ENCODE measurements at regions not wholly inside any gene's neighbourhood (a gene's known extent, or its start where the extent isn't known, plus 50 kb on each side); places are given as distances from the start of the nearest gene placed in this dataset.

GRCh38 chr15:93201940-93202339 lies 112.9 kb upstream of the RGMA start:
- DNase-seq (ENCODE audit: extremely low read depth in 1 of 11, low read depth in 9 of 11, low spot score in 4 of 11), result no peak

GRCh38 chr15:93200837-93201226 lies 111.8 kb upstream of the RGMA start:
- DNase-seq (ENCODE audit: extremely low read depth in 1 of 11, low read depth in 9 of 11, low spot score in 4 of 11), result no peak

GRCh38 chr15:93200081-93200836 lies 111.2 kb upstream of the RGMA start:
- no peak for DNase-seq (ENCODE audit: extremely low read depth in 1 of 11, low read depth in 9 of 11, low spot score in 4 of 11)

- DNase-seq (ENCODE audit: extremely low read depth in 1 of 11, low read depth in 9 of 11, low spot score in 4 of 11), result no peak
Measured at GRCh38 chr15:93196135-93196670, 107.2 kb upstream of the RGMA start.

- DNase-seq (ENCODE audit: extremely low read depth in 1 of 11, low read depth in 9 of 11, low spot score in 4 of 11), result no peak
Measured at GRCh38 chr15:93195109-93195508, 106.1 kb upstream of the RGMA start.

GRCh38 chr15:93190238-93190637 lies 101.2 kb upstream of the RGMA start:
- no peak for DNase-seq (ENCODE audit: extremely low read depth in 1 of 11, low read depth in 9 of 11, low spot score in 4 of 11)

- DNase-seq (ENCODE audit: extremely low read depth in 1 of 11, low read depth in 9 of 11, low spot score in 4 of 11), result no peak
Measured at GRCh38 chr15:93189561-93189960, 100.5 kb upstream of the RGMA start.

GRCh38 chr15:93188236-93188635 lies 99.2 kb upstream of the RGMA start:
- no peak for DNase-seq (ENCODE audit: extremely low read depth in 1 of 11, low read depth in 9 of 11, low spot score in 4 of 11)

GRCh38 chr15:93185796-93186195 lies 96.8 kb upstream of the RGMA start:
- DNase-seq (ENCODE audit: extremely low read depth in 1 of 11, low read depth in 9 of 11, low spot score in 4 of 11), result no peak

- DNase-seq (ENCODE audit: extremely low read depth in 1 of 11, low read depth in 9 of 11, low spot score in 4 of 11), result no peak
Measured at GRCh38 chr15:93182703-93183205, 93.7 kb upstream of the RGMA start.

GRCh38 chr15:93180656-93181055 lies 91.6 kb upstream of the RGMA start:
- peak in 5 of 11 donors; percentile 16 to 34 (median 23) for DNase-seq (ENCODE audit: extremely low read depth in 1 of 11, low read depth in 9 of 11, low spot score in 4 of 11)

GRCh38 chr15:93180128-93180527 lies 91.1 kb upstream of the RGMA start:
- DNase-seq (ENCODE audit: extremely low read depth in 1 of 11, low read depth in 9 of 11, low spot score in 4 of 11), result no peak

GRCh38 chr15:93179700-93180102 lies 90.7 kb upstream of the RGMA start:
- DNase-seq (ENCODE audit: extremely low read depth in 1 of 11, low read depth in 9 of 11, low spot score in 4 of 11), result no peak

- DNase-seq (ENCODE audit: extremely low read depth in 1 of 11, low read depth in 9 of 11, low spot score in 4 of 11), result peak in 1 of 11 donors; percentile 31
Measured at GRCh38 chr15:93179072-93179471, 90.1 kb upstream of the RGMA start.

GRCh38 chr15:93178371-93178770 lies 89.4 kb upstream of the RGMA start:
- no peak for DNase-seq (ENCODE audit: extremely low read depth in 1 of 11, low read depth in 9 of 11, low spot score in 4 of 11)

- no peak for DNase-seq (ENCODE audit: extremely low read depth in 1 of 11, low read depth in 9 of 11, low spot score in 4 of 11)
Measured at GRCh38 chr15:93176065-93176464, 87.1 kb upstream of the RGMA start.

- no peak for DNase-seq (ENCODE audit: extremely low read depth in 1 of 11, low read depth in 9 of 11, low spot score in 4 of 11)
Measured at GRCh38 chr15:93174836-93175235, 85.8 kb upstream of the RGMA start.

- DNase-seq (ENCODE audit: extremely low read depth in 1 of 11, low read depth in 9 of 11, low spot score in 4 of 11), result no peak
Measured at GRCh38 chr15:93173369-93173768, 84.4 kb upstream of the RGMA start.

GRCh38 chr15:93171476-93171875 lies 82.5 kb upstream of the RGMA start:
- no peak for DNase-seq (ENCODE audit: extremely low read depth in 1 of 11, low read depth in 9 of 11, low spot score in 4 of 11)

- peak in 1 of 11 donors; percentile 26 for DNase-seq (ENCODE audit: extremely low read depth in 1 of 11, low read depth in 9 of 11, low spot score in 4 of 11)
Measured at GRCh38 chr15:93170329-93170728, 81.3 kb upstream of the RGMA start.

GRCh38 chr15:93168910-93169309 lies 79.9 kb upstream of the RGMA start:
- DNase-seq (ENCODE audit: extremely low read depth in 1 of 11, low read depth in 9 of 11, low spot score in 4 of 11), result no peak

Measured in renal cortex interstitium (tissue), 11 donors.